KG1 (cell line): ENCODE measurements at regions not wholly inside any gene's neighbourhood (a gene's known extent, or its start where the extent isn't known, plus 50 kb on each side); places are given as distances from the start of the nearest gene placed in this dataset.
"Not testable (repeated sequence)": the region's sequence is repeated elsewhere in the genome, so short reads cannot be mapped to it uniquely, and the experiment has no call there.

Source experiments
- DNase-seq: peaks from one replicate; lab custom pipeline; 2025; lab: John Stamatoyannopoulos, UW

DNA sequence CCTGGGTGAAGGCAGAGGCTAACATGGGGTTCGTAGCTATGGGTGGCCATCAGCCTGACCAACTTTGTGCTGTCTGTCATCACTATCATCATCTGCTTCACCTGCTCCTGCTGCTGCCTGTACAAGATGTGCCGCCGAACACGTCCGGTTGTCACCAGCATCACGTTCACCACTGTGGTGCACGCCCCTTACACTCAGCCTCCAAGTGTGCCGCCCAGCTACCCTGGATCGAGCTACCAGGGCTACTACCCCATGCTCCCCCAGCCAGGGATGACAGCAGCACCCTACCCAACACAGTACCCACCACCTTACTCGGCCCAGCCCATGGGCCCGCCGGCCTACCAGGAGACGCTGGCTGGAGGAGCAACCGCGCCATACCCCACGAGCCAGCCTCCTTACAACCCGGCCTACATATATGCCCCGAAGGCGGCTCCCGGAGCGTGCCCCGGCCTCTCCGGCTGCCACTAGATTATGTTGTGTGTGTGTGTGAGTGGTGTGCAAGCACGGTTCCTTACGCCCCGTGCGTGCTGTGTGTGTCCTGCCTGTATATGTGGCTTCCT is 213.4 kb upstream of the XIST start:
- no peak for DNase-seq

DNA sequence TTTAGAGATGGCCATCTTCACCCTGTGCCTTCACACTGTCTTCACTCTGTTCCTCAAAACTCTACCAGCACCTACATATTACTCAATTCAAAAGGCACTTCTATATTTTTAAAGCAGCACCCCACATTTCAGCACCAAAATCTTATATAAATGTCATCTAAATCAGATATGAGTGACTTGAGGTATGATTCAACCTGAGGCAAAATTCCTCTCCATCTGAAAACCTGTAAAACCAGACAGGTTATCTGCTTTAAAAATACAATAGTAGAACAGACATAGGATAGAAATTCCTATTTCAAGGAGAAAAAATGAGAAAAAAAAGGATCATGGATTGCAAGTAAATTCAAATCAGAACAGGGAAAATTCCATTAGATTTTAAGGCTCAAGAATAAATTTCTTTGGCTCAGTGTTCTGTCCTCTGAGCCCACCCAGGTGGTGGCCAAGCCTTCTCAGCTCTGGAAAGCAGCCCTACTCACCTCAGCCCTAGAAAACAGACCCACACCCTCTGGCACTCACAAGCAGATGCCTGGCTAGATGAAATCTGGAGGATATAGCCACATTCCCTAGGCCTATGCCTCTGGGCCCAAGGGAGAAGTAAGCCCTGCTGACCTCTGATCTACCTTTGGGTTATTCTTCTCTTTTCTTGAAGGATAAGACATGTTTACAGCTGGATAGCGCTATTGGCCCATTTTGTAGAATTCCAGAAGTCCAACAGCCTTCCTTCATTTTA is 211.1 kb upstream of the XIST start:
- DNase-seq, result no peak

DNA sequence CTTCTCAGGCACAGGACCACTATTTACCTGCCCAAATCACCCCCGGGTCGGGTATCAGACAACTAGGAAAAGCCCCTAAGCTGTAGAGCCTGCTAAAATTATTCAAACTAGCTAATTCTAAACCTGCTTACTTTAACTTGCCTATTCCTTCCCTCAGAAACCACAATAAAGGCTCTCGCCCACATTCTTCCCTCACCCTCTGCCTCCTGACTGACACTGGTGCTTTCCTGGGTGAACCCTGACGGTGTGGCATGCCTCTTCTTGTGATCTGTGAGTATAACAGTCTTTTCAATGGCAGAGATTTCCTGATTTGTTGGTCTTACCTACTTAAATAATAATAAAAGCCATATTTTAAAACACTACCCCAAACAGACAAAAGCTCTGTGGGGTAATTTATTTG is 209.4 kb upstream of the XIST start:
- no peak for DNase-seq

DNA sequence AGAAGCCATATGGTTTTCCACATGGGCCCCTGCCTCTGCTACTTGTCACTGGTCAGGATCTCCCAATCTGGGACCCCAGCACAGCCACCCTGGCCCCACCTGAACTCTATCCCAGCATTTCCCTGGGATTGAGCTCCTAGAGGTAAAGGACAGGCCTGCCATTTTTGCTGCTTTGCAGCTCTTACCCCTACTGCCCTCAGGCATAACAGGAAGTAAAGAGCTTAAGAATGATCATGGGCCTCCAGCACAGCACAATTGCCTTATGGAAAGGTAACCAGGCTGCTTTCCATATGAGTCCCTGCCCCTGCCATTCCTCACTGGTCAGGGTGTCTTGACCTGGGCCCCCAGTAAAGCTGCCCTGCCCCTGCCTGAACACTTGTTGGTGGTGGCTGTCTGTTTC is 196.6 kb upstream of the XIST start:
- no peak for DNase-seq

DNA sequence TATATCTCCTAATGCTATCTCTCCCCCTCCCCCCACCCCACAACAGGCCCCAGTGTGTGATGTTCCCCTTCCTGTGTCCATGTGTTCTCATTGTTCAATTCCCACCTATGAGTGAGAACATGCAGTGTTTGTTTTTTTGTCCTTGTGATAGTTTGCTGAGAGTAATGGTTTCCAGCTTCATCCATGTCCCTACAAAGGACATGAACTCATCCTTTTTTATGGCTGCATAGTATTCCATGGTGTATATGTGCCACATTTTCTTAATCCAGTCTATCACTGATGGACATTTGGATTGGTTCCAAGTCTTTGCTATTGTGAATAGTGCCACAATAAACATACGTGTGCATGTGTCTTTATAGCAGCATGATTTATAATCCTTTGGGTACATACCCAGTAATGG is 181.6 kb upstream of the XIST start:
- not testable (repeated sequence) for DNase-seq

DNA sequence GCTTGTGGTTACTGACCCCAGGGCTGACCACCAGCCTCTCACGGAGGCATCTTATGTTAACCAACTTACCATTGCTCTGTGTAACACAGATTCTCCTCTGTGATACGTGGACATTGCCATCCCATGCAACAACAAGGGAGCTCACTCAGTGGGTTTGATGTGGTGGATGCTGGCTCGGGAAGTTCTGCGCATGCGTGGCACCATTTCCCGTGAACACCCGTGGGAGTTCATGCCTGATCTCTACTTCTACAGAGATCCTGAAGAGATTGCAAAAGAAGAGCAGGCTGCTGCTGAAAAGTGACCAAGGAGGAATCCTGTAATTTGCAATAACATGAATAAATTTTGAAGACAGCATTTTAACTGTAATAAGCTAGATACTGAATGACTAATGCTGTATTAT is 179.0 kb upstream of the XIST start:
- DNase-seq, result not testable (repeated sequence)

DNA sequence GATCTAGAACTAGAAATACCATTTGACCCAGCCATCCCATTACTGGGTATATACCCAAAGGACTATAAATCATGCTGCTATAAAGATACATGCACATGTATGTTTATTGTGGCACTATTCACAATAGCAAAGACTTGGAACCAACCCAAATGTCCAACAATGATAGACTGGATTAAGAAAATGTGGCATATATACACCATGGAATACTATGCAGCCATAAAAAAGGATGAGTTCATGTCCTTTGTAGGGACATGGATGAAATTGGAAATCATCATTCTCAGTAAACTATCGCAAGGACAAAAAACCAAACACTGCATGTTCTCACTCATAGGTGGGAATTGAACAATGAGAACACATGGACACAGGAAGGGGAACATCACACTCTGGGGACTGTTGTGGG is 178.3 kb upstream of the XIST start:
- not testable (repeated sequence) for DNase-seq

DNA sequence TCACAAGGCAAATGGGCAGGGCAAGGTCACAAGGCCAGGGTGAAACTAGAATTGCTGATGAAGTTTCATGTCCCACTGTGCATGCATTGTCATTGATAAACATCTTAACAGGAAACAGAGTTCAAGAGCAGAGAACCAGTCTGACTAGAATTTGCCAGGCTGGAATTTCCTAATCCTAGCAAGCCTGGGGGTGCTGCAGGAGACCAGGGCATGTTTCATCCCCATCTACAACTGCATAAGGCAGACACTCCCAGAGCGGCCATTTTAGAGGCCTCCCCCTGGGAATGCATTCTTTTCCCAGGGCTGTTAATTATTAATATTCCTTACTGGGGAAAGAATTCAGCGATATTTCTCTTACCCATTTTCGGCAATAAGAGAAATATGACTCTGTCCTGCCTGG is 172.6 kb upstream of the XIST start:
- DNase-seq, result not testable (repeated sequence)

DNA sequence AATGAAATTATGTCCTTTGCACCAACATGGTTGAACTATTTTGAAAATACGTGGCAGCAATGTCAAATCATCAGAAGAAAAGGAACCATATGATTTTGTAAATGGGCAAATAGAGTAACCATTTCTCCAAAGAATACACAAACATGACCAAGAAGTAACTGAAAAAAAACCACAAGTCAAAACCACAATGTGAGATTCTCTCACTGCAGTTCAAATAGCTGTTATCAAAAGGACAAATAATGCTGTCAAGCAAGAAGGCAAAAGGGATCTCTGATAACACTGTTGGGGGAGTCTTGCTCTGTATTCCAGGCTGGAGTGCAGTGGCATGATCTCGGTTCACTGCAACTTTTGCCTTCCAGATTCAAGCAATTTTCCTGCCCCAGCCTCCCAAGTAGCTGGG is 170.7 kb upstream of the XIST start:
- no peak for DNase-seq

DNA sequence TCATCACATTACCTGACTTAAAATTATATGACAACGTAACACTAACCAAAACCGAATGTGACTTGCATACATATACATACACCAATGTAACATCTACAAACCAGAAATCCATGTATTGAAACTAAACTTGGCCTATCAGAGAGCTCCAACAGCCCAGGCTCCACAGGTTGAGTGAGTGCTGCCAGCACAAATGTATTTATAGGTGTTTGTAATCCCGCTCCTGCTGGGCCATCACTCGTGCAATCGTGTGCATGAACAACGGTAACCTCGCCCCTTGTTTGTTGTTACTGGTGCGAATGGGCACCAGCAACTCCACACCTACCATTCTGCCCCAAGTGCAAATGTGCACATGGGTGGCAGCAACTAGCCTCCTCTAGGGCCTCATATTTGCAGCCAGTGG is 165.7 kb upstream of the XIST start:
- no peak for DNase-seq

DNA sequence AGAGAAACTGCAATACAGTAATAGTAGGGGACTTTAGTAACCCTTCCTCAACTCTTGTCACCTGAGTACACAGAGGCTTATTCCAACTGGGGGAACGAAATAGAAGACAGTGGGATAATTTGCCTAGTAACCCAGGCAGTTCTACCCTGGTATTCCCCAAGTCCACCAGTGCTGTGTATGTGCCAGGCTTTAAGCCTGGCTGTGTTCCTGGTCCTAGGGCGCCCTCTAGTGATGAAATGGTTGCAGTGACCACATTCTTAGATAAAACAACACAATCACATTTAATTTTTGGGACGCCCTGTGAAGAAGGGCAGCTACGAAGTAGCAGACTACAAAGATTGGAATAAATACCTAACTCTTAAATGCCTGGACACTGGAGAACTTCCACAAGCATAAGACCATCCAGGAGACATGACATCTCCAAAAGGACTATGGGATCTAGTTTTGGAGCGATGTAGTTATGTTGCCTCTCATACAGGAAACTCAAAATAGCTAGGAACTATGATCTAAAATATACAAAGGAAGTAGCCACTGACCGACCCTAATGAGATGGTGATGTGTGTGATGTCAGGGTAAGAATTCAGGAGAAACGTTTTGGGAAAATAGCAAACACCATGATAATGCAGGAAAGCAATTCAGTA is 163.0 kb upstream of the XIST start:
- no peak for DNase-seq

DNA sequence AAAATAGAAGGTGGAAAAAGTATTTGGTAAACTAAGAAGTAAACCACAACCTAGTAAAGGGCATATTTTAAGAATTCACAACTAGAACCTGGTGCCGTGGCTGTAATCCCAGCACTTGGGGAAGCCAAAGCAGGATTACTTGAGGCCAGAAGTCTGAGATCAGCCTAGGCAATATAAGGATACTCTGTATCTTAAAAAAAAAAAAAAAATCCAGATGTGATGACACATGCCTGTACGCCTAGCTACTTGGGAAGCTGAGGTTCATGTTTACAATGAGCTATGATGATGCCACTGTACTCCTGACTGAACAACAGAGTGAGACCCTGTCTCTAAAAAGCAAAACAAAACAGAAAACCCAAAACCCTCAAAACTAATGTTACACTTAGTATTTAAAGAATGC is 156.5 kb upstream of the XIST start:
- DNase-seq, result no peak

DNA sequence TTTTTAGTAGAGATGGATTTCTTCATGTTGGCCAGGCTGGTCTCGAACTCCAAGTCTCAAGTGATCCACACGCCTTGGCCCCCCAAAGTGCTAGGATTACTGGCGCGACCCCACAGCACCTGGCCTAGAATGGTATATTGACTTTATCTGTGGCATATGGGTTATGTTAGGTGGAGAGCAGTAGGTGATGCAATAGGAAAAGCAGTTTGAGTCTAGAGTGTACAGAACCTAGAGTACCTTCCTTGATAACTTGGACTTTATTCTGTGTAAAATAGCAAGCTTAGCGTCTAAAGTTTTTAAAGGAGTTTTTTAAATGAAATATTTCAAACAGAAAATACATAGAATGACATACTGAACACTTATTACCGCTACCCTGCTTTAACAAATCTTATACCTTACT is 139.5 kb upstream of the XIST start:
- DNase-seq, result no peak

DNA sequence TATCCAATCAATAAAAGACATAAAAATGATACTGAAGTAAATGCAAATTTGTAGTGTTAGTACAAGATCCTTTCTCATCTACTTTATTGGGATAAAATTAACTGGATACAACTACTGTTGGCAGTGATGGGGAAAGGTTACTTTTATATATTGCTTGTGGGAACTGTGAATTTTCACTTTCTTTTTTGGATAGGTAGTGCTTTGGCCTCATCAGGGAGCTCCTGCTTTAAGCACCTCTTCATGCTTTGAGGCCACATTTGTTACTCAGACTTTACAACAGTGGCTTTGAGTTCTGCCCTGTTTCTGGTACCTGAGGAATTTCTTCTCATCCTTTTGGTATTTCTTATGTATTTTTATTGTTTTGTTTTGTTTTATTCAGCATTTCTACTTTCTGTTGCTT is 134.7 kb upstream of the XIST start:
- DNase-seq, result no peak

DNA sequence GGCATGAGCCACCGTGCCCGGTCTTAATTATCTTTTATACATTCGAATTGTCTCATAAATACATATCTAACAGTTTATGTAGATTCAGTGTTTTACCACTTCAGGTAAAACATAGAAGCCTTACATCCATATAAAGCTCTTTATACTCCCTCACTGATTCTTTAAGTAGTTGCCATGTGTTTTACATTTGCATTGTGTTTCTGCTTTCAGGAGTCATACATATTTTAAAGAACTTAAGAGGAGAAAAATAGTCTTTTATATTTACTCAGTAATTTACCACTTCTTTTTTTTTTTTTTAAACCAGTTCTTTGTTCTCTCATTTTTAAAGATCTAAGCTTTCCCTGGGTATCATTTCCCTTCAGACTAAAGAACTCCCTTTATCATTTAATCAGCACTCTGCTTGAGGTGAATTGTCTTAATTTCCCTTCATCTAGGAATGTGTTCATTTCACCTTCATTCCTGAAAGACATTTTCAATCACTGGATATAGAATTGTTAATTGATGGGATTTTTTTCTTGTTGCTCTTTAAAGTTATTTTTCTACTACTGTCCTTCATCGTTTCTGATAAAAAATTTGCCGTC is 127.1 kb upstream of the XIST start:
- DNase-seq, result no peak

DNA sequence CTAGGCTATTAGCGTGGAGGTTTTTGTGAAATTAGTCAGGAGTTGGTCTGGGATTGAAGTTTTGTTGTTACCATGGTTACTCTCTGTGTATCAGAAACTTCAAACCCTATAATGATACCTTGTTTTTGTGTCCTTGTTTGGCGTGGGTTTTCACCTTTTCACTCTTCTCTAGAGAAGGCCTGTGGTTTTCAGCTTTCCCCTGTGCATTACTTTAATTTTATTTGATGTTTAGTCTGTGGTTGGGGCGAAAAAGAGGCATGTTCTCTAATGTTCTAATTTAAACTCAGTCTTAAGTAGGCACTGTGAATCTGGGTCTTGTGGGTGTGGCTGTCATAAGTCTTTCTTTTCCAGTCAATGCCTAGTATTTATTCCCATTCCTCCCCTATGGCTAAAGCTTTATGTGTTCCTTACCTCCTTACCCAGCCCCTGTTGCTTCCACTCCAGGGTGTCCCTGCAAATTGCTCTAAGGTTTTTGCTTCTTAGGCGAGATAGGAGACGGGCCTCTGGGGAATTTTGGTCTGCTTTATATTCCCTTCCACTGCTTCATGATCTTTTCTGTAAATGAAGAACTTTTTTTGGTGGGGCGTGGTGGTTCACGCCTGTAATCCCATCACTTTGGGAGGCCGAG is 125.1 kb upstream of the XIST start:
- no peak for DNase-seq

DNA sequence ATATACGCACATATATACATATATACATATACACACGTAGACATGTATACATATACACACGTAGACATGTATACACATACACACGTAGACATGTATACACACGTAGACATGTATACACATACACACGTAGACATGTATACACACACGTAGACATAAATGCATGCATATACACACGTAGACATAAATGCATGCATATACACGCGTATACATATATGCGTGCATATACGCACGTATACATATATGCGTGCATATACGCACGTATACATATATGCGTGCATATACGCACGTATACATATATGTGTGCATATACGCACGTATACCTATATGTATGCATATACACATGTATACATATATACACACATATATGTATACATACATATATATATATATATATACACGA is 114.9 kb upstream of the XIST start:
- not testable (repeated sequence) for DNase-seq

DNA sequence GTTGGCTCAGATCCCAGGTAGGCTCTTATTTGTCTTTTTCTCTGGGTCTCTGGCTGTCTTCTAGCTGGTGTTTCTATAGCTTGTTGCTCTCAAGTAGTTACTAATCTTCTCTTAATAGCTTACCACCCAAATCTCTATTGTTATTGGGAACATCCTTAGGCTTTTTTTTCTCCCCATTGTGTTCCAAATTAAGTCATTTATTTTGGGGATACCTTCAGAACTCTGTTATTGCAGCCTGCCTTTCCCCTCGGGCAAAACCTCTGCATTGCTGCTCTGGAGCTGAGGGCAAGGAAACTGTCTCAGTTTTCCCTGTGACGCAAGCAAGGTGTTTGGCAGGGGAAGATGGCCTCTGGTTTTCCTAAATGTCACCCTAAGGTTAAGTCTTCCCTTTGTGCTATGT is 113.3 kb upstream of the XIST start:
- DNase-seq, result no peak

DNA sequence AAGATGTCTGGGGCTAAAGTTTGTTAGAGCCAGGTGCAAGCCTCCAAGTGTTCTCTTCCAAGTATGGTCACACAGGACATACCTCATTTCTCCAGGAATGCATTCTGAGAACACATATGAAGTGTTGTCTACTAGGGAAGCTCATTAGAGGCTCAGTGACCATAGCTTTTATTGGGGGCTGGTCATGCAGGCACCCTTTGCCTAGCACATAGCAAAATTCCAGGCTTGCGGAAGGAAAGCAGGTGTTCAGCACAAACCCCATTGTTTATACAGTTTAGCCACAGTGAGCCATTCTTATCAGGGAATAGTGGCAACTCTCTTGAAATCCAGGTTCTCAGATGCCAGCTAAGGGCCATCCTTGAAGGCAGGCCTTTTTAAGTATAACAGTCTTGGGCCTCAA is 112.1 kb upstream of the XIST start:
- no peak for DNase-seq

DNA sequence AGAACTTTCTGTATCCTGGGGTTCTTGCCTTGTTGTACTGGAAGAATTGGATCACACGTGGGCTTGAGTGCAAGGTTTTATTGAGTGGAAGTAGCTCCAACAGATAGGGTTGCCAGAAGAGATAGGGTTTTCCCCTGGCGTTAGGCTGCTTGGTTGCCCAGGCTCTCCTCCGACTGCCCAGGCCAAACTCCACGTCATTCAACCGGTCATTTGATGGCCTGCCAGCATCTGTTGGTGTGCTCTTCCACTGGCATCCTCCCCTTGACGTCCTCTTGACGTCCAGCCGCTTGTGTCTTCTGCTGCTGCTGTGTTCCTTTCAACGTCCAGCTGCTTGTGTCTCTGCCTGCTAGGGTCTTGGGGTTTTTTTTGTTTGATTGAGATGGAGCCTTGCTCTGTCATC is 111.2 kb upstream of the XIST start:
- DNase-seq, result no peak

DNA sequence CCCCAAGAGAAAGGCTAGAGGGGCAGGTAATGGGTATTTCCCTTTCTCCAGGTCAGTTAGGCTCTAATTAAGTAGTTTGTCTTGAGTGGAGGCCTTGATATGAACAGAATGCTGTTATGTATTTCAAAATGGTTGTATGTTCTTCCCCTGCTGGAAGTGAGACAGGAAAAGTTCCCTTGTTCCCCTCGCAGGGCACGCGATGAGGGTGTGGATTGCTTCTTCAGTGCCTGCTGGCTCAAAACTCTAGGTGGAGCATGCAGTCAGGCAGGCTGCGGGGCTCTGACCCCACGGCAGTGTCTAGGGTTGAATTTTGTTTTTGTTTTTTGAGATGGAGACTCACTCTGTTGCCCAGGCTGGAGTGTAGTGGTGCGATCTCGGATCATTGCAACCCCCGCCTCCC is 110.4 kb upstream of the XIST start:
- no peak for DNase-seq

DNA sequence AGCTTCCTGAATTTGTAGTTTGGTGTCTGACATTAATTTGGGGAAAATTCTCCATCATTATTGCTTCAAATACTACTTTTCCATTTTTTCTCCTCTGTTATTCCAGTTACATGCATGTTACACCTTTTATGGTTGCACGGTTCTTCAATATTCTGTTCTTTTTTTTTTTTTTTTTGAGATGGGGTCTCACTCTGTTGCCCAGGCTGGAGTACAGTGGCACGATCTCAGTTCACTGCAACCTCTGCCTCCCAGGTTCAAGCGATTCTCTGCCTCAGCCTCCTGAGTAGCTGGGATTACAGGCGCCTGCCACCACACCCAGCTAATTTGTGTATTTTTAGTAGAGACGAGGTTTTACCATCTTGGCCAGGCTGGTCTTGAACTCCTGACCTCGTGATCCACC is 109.4 kb upstream of the XIST start:
- not testable (repeated sequence) for DNase-seq

DNA sequence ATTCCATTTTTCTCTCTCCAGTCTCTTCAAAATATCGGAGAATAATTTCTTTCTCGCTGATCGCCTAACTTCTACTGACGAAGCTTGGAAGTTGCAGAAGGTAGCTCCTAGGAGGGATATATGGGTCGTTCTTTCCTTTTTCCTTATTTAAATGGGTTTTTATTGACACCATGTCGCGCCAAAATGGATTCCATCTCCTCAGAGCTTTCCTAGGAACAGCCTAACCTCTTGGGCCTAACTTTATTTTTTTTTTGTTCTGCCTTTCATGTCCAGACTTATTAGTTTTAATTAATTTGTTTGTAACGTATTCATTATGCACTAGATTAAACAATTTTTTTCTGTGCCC is 92.0 kb upstream of the XIST start:
- no peak for DNase-seq
